Skeletal muscle tissue (tissue), 3 donors: ENCODE measurements at regions not wholly inside any gene's neighbourhood (a gene's known extent, or its start where the extent isn't known, plus 50 kb on each side); places are given as distances from the start of the nearest gene placed in this dataset.
"Not testable (repeated sequence)": the region's sequence is repeated elsewhere in the genome, so short reads cannot be mapped to it uniquely, and the experiment has no call there.

Source experiments
- H3K27ac ChIP-seq: one replicate; pipeline ENCODE4 v1.7.0; 2013; ENCODE audit warnings: mild to moderate bottlenecking, low read depth, low read length, inconsistent platforms
- H3K27me3 ChIP-seq, 3 donors: one replicate each; pipeline ENCODE4 v1.7.0; 2013; ENCODE audit warnings: low read length in 3 of 3; ENCODE audit not compliant: control insufficient read depth in 3 of 3, insufficient read depth in 3 of 3
- H3K36me3 ChIP-seq, 3 donors: one replicate each; pipeline ENCODE4 v1.7.0; 2013; ENCODE audit warnings: low read length in 3 of 3; ENCODE audit not compliant: control insufficient read depth in 3 of 3, insufficient read depth in 3 of 3
- H3K4me1 ChIP-seq, 3 donors: one replicate each; pipeline ENCODE4 v1.7.0; 2013; ENCODE audit warnings: low read length in 3 of 3, mild to moderate bottlenecking in 3 of 3; ENCODE audit not compliant: control insufficient read depth in 3 of 3, insufficient read depth in 3 of 3
- H3K4me3 ChIP-seq, 3 donors: one replicate each; pipeline ENCODE4 v1.7.0; 2013; ENCODE audit warnings: low read length in 3 of 3
- H3K9ac ChIP-seq, 3 donors: one replicate each; pipeline ENCODE4 v1.7.0; 2013; ENCODE audit warnings: low read length in 3 of 3, mild to moderate bottlenecking in 3 of 3, moderate library complexity in 2 of 3, low read depth in 1 of 3
- H3K9me3 ChIP-seq, 3 donors: one replicate each; pipeline ENCODE4 v1.7.0; 2013; ENCODE audit warnings: low read length in 3 of 3; ENCODE audit not compliant: control insufficient read depth in 3 of 3
- donor health status: Osteomylitis.

DNA sequence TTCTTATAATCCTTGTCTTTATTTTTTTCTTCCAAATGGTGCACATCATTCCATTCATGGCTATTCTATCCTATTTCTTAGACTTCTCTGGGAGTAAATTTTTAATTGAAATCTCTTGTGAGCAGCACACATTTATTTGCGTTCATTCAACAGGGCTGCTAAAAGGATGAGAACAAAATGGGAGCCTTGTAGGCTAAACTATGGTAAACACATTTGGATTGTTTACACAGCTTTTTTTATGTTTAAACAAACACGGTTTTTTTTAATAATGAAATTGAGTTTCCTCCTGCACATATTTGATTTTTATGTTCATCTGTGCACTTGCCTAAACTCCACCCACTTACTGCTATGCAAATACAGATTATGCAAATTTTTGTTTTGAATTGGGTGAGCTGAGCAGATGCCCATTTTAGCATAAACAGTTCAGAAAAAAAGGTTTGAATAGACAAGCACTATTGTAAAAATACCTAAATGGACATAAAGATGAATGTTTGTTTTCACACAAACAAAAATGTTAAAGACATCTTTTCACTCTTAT lies 92.0 kb downstream of the OLIG3 start:
- Histone ChIP-seq H3K9ac (no peak overlapping the region), H3K4me1 (no peaks in the 10 kb centered on the region), H3K9me3 (no peaks in the 10 kb centered on the region), H3K27ac (no peak overlapping the region), H3K27me3 (no peaks in the 10 kb centered on the region), H3K4me3 (no peak overlapping the region), H3K36me3 (no peaks in the 10 kb centered on the region)

DNA sequence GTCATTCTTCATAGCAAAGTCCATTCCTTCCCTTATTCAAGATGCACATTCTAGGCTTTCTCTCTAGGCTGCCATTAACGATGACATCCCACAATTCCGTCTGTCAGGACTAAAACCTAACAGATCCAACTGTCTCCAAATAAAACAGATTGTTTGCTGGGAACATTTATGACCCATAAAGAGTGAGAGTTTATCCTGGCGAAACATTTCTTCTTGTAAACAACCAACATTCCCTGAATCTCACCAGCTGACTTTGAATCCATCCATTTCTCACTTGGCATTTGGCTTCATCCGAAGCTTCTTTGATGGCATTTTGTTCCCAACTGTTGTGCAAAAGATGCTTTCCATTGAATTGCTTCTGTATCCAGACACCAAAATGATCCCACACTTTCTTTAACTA lies 93.1 kb downstream of the OLIG3 start:
- H3K27me3 ChIP-seq: no peaks in the 10 kb centered on the region
- H3K36me3 ChIP-seq: no peaks in the 10 kb centered on the region
- H3K4me3 ChIP-seq: no peak overlapping the region
- H3K9ac ChIP-seq: no peak overlapping the region
- H3K9me3 ChIP-seq: no peaks in the 10 kb centered on the region
- H3K4me1 ChIP-seq: no peaks in the 10 kb centered on the region
- H3K27ac ChIP-seq: no peak overlapping the region

DNA sequence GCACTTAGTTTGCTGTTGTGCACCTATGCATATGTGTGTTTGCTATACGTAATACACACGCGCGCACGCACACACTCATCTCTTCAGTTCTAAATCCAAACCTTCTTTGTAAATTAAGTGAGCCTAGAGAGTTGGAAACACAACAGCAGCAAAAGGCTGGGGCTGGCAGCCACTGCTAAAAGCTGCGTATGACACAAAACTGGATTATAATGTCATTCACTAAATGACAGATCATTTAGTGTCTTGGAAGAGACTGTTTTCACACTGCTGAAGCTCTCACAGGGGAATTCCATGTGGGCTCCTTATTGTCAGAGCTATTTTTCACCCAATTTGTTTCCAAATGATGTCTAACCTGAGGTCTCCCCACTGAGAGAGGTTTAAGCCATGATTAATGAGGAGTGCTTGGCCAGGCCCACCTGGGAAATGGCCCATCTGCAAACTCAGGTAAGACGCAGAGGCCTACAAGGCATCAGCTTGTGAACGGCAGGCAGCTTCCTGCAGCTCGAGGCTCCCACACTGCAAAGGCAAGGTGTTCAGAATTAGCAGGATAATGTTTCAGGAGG lies 94.2 kb downstream of the OLIG3 start:
- no peaks in the 10 kb centered on the region for H3K36me3 ChIP-seq
- H3K27ac ChIP-seq: no peak overlapping the region
- H3K27me3 ChIP-seq: no peaks in the 10 kb centered on the region
- H3K9me3 ChIP-seq: no peaks in the 10 kb centered on the region
- no peak overlapping the region for H3K4me3 ChIP-seq
- H3K4me1 ChIP-seq: no peaks in the 10 kb centered on the region
- no peak overlapping the region for H3K9ac ChIP-seq

DNA sequence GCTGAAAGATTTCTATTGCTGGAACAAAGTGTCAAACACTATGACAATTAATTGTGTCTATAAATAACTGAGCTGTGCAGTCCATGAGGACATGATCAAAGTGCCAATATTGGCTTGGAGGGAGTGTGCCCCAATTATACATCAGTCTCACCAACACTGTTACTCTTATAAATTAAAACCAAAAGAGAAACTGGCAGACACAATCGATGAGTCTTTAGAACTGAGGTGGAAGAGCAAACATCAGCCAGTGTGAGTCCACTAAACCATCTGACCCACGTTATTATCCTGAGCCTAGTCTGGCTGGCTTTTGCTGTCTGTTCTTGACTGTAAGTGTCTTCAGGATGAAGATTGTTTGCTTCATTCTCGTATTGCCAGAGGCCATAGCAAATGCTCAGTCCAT lies 98.9 kb downstream of the OLIG3 start:
- Histone ChIP-seq H3K36me3 (no peaks in the 10 kb centered on the region), H3K4me3 (no peak overlapping the region), H3K27me3 (no peaks in the 10 kb centered on the region), H3K27ac (no peak overlapping the region), H3K9ac (no peak overlapping the region), H3K4me1 (no peaks in the 10 kb centered on the region), H3K9me3 (no peaks in the 10 kb centered on the region)

DNA sequence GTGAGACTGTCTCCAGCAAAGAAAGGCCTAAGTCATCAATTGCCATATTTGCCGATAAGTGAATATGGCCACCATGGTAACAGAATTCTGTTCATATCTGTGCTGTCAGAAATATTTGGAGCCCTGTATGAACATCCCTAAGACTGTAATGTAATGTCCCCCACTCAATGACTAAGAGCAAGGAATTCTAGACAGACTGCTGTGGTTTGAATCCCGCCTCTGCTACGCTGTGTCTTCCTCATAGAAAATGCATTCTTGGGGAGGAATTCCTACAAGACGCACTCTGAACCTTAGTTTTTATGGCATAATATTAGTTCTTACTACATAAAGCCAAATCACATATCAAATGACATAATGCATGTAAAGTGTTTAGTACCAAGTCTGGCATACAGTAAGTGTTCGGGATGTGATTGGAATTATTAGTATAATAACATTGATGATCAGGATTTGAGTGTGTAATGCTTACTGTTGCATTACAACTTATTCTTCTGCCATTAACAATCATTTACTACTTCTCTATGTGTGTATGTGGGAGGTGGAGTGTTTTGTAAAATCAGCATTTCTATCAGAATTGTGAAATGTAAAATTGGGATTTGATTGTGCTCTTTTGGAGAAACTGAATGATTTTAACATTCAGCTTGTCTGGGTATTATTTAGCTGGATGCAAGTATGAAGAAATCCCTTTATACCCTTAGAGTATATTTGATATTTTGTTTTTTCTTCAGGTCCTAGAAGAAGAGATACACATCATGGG lies 103.0 kb downstream of the OLIG3 start:
- Histone ChIP-seq H3K36me3 (no peaks in the 10 kb centered on the region), H3K9ac (no peak overlapping the region), H3K9me3 (no peaks in the 10 kb centered on the region), H3K27ac (no peak overlapping the region), H3K27me3 (no peaks in the 10 kb centered on the region), H3K4me3 (no peak overlapping the region), H3K4me1 (no peaks in the 10 kb centered on the region)

DNA sequence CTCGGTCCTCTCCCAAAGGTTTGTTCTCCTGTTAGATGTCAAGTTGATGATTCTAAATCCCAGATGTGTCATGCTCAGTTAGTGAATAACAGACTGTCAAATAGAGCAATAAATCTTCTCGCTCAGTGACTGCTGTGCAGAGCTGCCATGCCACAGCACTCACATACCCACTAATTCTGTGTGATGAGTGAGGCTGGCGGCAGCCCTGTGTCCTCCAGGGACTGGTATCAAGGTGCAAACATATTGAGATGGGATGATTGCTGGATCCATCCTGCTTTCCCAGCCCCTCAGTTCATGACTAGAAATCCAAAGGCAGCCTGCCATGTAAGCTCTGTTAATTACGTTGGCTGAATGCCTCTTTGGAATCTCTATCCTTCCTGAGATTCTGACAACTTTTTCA lies 103.9 kb downstream of the OLIG3 start:
- Histone ChIP-seq H3K36me3 (no peaks in the 10 kb centered on the region), H3K9me3 (no peaks in the 10 kb centered on the region), H3K4me3 (no peak overlapping the region), H3K27me3 (no peaks in the 10 kb centered on the region), H3K4me1 (no peaks in the 10 kb centered on the region), H3K27ac (no peak overlapping the region), H3K9ac (no peak overlapping the region)

DNA sequence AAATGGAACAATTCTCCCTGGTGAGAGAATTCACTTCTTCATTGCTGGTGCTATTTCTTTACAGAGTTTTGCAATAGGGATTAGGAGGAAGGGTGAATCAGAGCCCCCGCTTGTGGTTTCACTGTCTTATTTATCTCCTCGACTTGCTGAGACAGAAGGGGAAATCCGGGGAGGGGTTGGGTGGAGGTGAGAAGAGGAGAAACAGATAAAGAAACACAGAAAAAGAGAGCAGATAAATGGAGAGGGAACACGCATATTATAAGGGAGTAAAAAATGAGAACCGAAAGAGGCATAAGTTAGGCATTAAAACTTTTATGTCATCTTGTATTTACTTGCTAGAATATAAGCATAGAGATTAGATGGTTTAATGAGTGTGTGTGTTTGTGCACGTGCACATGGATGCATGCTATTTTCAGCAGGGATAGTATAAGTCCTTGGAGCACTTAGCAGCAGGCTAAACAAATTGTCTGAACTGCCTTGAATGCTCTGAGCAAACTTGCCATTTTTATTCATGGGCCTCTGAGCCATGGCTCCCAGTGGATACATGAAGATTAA lies 105.0 kb downstream of the OLIG3 start:
- Histone ChIP-seq H3K27ac (no peak overlapping the region), H3K4me1 (no peaks in the 10 kb centered on the region), H3K36me3 (no peaks in the 10 kb centered on the region), H3K27me3 (no peaks in the 10 kb centered on the region), H3K9ac (no peak overlapping the region), H3K9me3 (no peaks in the 10 kb centered on the region), H3K4me3 (no peak overlapping the region)

DNA sequence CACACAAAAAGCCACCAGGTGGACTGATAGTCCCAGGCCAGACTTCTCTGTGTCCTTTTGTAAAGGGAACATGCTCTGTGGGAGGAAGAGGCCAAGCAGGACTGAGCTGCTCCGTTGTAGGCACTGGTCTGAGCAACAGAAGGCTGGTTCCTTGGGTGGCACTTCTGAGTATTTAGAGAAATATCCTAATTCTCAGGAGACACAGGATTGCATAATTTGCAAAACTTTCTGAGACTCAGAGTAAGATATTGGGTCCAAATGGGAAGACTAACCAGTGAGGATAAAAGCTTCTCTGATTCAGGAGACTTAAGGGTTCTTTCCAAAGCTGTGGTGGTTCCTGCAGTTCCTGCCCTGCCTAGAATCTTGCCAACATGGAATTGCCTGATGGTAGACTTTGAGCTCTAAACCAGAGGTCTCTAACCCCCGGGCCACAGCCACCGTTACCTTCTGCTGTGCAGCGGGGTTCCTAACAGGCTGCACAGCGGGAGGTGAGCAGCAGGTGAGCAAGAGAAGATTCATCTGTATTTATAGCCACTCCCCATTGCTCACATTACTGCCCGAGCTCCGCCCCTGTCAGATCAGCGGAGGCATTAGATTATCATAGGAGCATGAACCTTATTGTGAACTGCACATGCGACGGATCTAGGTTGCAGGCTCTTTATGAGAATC lies 107.0 kb downstream of the OLIG3 start:
- H3K4me3 ChIP-seq: no peak overlapping the region
- H3K27me3 ChIP-seq: no peaks in the 10 kb centered on the region
- H3K4me1 ChIP-seq: no peaks in the 10 kb centered on the region
- no peak overlapping the region for H3K9ac ChIP-seq
- no peak overlapping the region for H3K27ac ChIP-seq
- no peaks in the 10 kb centered on the region for H3K36me3 ChIP-seq
- no peaks in the 10 kb centered on the region for H3K9me3 ChIP-seq

DNA sequence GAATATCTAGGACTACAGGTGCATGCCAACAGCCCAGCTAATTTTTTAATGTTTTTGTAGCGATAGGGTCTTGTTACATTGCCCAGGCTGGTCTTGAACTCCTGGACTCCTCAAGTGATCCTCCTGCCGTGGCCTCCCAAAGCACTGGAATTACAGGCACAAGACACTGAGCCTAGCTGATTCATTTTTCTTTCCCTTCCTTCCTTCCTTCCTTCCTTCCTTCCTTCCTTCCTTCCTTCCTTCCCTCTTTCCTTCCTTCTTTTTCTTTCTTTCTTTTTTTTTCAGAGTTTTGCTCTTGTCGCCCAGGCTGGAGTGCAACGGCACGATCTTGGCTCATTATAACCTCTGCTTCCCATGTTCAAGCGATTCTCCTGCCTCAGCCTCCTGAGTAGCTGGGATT lies 110.9 kb downstream of the OLIG3 start:
- not testable (repeated sequence) for H3K27ac ChIP-seq, H3K27me3 ChIP-seq, H3K4me3 ChIP-seq, H3K9ac ChIP-seq, H3K36me3 ChIP-seq, H3K9me3 ChIP-seq, H3K4me1 ChIP-seq

DNA sequence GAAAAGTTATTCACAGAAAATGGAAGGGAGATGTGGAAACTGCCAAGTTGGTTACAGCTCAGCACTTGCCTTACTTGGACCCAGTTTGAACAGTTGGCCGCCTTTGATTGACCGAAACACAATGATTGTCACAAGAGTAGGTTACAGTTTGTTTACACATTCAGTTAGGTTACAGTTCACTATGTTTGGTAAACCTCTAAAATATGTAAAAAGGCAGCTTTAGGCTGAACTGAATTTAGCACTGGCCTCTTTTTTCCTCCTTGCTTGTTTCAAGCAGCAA lies 116.2 kb downstream of the OLIG3 start:
- Histone ChIP-seq H3K4me3 (no peak overlapping the region), H3K27me3 (no peaks in the 10 kb centered on the region), H3K9me3 (no peaks in the 10 kb centered on the region), H3K9ac (no peak overlapping the region), H3K36me3 (no peaks in the 10 kb centered on the region), H3K4me1 (no peaks in the 10 kb centered on the region), H3K27ac (no peak overlapping the region)
